ENCODE measurements at regions not wholly inside any gene's neighbourhood (a gene's known extent, or its start where the extent isn't known, plus 50 kb on each side); places are given as distances from the start of the nearest gene placed in this dataset.
"Not testable (repeated sequence)": the region's sequence is repeated elsewhere in the genome, so short reads cannot be mapped to it uniquely, and the experiment has no call there.

- no peak for TF ChIP-seq CTCF (IDR thresholded peaks at IDR 0.05; ENCODE audit: partially characterized antibody, unreplicated experiment)
- Mint-ChIP-seq H3K36me3 (ENCODE audit: unreplicated experiment) (no peaks in the 10 kb centered on the region), H3K27me3 (ENCODE audit: unreplicated experiment) (peaks cover 3% of the 10 kb centered on the region)
Measured at GRCh38 chr6:134429861-134430380, 112.0 kb upstream of the SGK1 start.

GRCh38 chr6:134427721-134428120, 109.8 kb upstream of the SGK1 start:
- DNase-seq: no peak
- TF ChIP-seq CTCF (IDR thresholded peaks at IDR 0.05; ENCODE audit: partially characterized antibody, unreplicated experiment): no peak
- Mint-ChIP-seq H3K27ac (ENCODE audit: unreplicated experiment) (no peak overlapping the region), H3K36me3 (ENCODE audit: unreplicated experiment) (no peaks in the 10 kb centered on the region), H3K4me1 (ENCODE audit: low read depth, unreplicated experiment) (no peaks in the 10 kb centered on the region), H3K27me3 (ENCODE audit: unreplicated experiment) (peaks cover 3% of the 10 kb centered on the region), H3K4me3 (ENCODE audit: unreplicated experiment) (no peak overlapping the region), H3K9me3 (ENCODE audit: unreplicated experiment) (no peaks in the 10 kb centered on the region)

More at GRCh38 chr6:134429861-134430380, 112.0 kb upstream of the SGK1 start:
- Mint-ChIP-seq H3K27ac (ENCODE audit: unreplicated experiment) (no peak overlapping the region), H3K4me3 (ENCODE audit: unreplicated experiment) (no peak overlapping the region), H3K4me1 (ENCODE audit: low read depth, unreplicated experiment) (no peaks in the 10 kb centered on the region), H3K9me3 (ENCODE audit: unreplicated experiment) (no peaks in the 10 kb centered on the region)
- no peak for DNase-seq

- Mint-ChIP-seq H3K9me3 (ENCODE audit: unreplicated experiment) (no peaks in the 10 kb centered on the region), H3K27me3 (ENCODE audit: unreplicated experiment) (peaks cover 3% of the 10 kb centered on the region), H3K4me3 (ENCODE audit: unreplicated experiment) (no peak overlapping the region), H3K36me3 (ENCODE audit: unreplicated experiment) (no peaks in the 10 kb centered on the region), H3K27ac (ENCODE audit: unreplicated experiment) (no peak overlapping the region), H3K4me1 (ENCODE audit: low read depth, unreplicated experiment) (no peaks in the 10 kb centered on the region)
- TF ChIP-seq CTCF (IDR thresholded peaks at IDR 0.05; ENCODE audit: partially characterized antibody, unreplicated experiment): no peak
- no peak for DNase-seq
Measured at GRCh38 chr6:134426623-134427022, 108.7 kb upstream of the SGK1 start.

GRCh38 chr6:134425917-134426316, 108.0 kb upstream of the SGK1 start:
- H3K9me3 Mint-ChIP-seq (ENCODE audit: unreplicated experiment); H3K4me1 Mint-ChIP-seq (ENCODE audit: low read depth, unreplicated experiment); DNase-seq; H3K36me3 Mint-ChIP-seq (ENCODE audit: unreplicated experiment); H3K27ac Mint-ChIP-seq (ENCODE audit: unreplicated experiment); H3K27me3 Mint-ChIP-seq (ENCODE audit: unreplicated experiment); H3K4me3 Mint-ChIP-seq (ENCODE audit: unreplicated experiment): not testable (repeated sequence)

GRCh38 chr6:134425513-134425912, 107.6 kb upstream of the SGK1 start:
- H3K27me3 Mint-ChIP-seq (ENCODE audit: unreplicated experiment): peaks cover 3% of the 10 kb centered on the region
- H3K36me3 Mint-ChIP-seq (ENCODE audit: unreplicated experiment): no peaks in the 10 kb centered on the region
- no peaks in the 10 kb centered on the region for H3K9me3 Mint-ChIP-seq (ENCODE audit: unreplicated experiment)
- no peak overlapping the region for H3K27ac Mint-ChIP-seq (ENCODE audit: unreplicated experiment)
- DNase-seq: no peak
- TF ChIP-seq CTCF (IDR thresholded peaks at IDR 0.05; ENCODE audit: partially characterized antibody, unreplicated experiment): no peak
- no peaks in the 10 kb centered on the region for H3K4me1 Mint-ChIP-seq (ENCODE audit: low read depth, unreplicated experiment)
- H3K4me3 Mint-ChIP-seq (ENCODE audit: unreplicated experiment): no peak overlapping the region

All from glutamatergic neuron (in vitro differentiated cells).